ENCODE measurements at regions not wholly inside any gene's neighbourhood (a gene's known extent, or its start where the extent isn't known, plus 50 kb on each side); places are given as distances from the start of the nearest gene placed in this dataset.

GRCh38 chr5:72608297-72608696 is 101.1 kb upstream of the ZNF366 start:
- ATAC-seq (no peak), DNase-seq (no peak)
- Histone ChIP-seq H3K27ac (no peak overlapping the region), H3K9me3 (no peaks in the 10 kb centered on the region), H3K36me3 (no peaks in the 10 kb centered on the region), H3K27me3 (no peaks in the 10 kb centered on the region), H3K4me1 (no peaks in the 10 kb centered on the region), H3K4me3 (no peak overlapping the region)
- intact Hi-C loops (cut with DNase I): no loop called here
- TF ChIP-seq CTCF (IDR thresholded peaks at IDR 0.05): no peak
- no peak for TF ChIP-seq POLR2A (IDR thresholded peaks at IDR 0.05)
- 57% methylated on average over 7 of the region's 8 CpGs for WGBS (ENCODE audit: insufficient coverage, low coverage, low lambda C conversion rate, missing lambda C conversion rate)

GRCh38 chr5:72607381-72607780 is 100.2 kb upstream of the ZNF366 start:
- H3K4me1 ChIP-seq: no peaks in the 10 kb centered on the region
- no peaks in the 10 kb centered on the region for H3K9me3 ChIP-seq
- H3K27me3 ChIP-seq: no peaks in the 10 kb centered on the region
- H3K4me3 ChIP-seq: no peak overlapping the region
- intact Hi-C loops (cut with DNase I): no loop called here
- H3K36me3 ChIP-seq: no peaks in the 10 kb centered on the region
- TF ChIP-seq POLR2A (IDR thresholded peaks at IDR 0.05) (no peak), CTCF (IDR thresholded peaks at IDR 0.05) (no peak)
- WGBS (ENCODE audit: insufficient coverage, low coverage, low lambda C conversion rate, missing lambda C conversion rate): 70% methylated on average over 2 of the region's 2 CpGs
- ATAC-seq (no peak), DNase-seq (no peak)
- H3K27ac ChIP-seq: no peak overlapping the region

GRCh38 chr5:72606525-72606924 is 99.3 kb upstream of the ZNF366 start:
- TF ChIP-seq POLR2A (IDR thresholded peaks at IDR 0.05) (no peak), CTCF (IDR thresholded peaks at IDR 0.05) (no peak)
- Histone ChIP-seq H3K27ac (no peak overlapping the region), H3K9me3 (no peaks in the 10 kb centered on the region), H3K4me1 (no peaks in the 10 kb centered on the region), H3K27me3 (no peaks in the 10 kb centered on the region), H3K36me3 (no peaks in the 10 kb centered on the region), H3K4me3 (no peak overlapping the region)
- no peak for ATAC-seq
- 92% methylated on average over 4 of the region's 5 CpGs for WGBS (ENCODE audit: insufficient coverage, low coverage, low lambda C conversion rate, missing lambda C conversion rate)
- DNase-seq: no peak
- intact Hi-C loops (cut with DNase I): no loop called here

- TF ChIP-seq POLR2A (IDR thresholded peaks at IDR 0.05): no peak
- TF ChIP-seq CTCF (IDR thresholded peaks at IDR 0.05): no peak
- ATAC-seq: no peak
- no peaks in the 10 kb centered on the region for H3K9me3 ChIP-seq
Measured at GRCh38 chr5:72605632-72606031, 98.4 kb upstream of the ZNF366 start.

GRCh38 chr5:72604798-72605154 is 97.6 kb upstream of the ZNF366 start:
- intact Hi-C loops (cut with DNase I): no loop called here
- TF ChIP-seq POLR2A (IDR thresholded peaks at IDR 0.05): no peak
- TF ChIP-seq CTCF (IDR thresholded peaks at IDR 0.05): no peak
- H3K9me3 ChIP-seq: no peaks in the 10 kb centered on the region
- no peaks in the 10 kb centered on the region for H3K4me1 ChIP-seq
- 43% methylated on average over 2 of the region's 2 CpGs for WGBS (ENCODE audit: insufficient coverage, low coverage, low lambda C conversion rate, missing lambda C conversion rate)
- DNase-seq (no peak), ATAC-seq (no peak)
- H3K27ac ChIP-seq: no peak overlapping the region
- no peaks in the 10 kb centered on the region for H3K27me3 ChIP-seq
- H3K36me3 ChIP-seq: no peaks in the 10 kb centered on the region
- no peak overlapping the region for H3K4me3 ChIP-seq

More at GRCh38 chr5:72605632-72606031, 98.4 kb upstream of the ZNF366 start:
- Histone ChIP-seq H3K4me1 (no peaks in the 10 kb centered on the region), H3K4me3 (no peak overlapping the region), H3K36me3 (no peaks in the 10 kb centered on the region), H3K27ac (no peak overlapping the region), H3K27me3 (no peaks in the 10 kb centered on the region)
- no peak for DNase-seq
- intact Hi-C loops (cut with DNase I): no loop called here

All from right lobe of liver (tissue), 6 donors.